Small intestine (tissue), 7 donors: ENCODE measurements at regions not wholly inside any gene's neighbourhood (a gene's known extent, or its start where the extent isn't known, plus 50 kb on each side); places are given as distances from the start of the nearest gene placed in this dataset.

Experiments
- DNase-seq, 2 donors: peaks; one replicate each; pipeline versions ENCODE4 v3.0.0 to v3.0.0-alpha.2; 2013
- FAIRE-seq: peaks from 2 replicates; lab custom pipeline; 2012; peaks lifted over from hg19 to GRCh38; lab: Jason Lieb, UNC
- H3K27ac ChIP-seq, 3 donors: one replicate each; pipeline ENCODE4 v1.5.1; 2013; ENCODE audit warnings: low read length in 2 of 3, mild to moderate bottlenecking in 2 of 3, control low read depth in 1 of 3, inconsistent platforms in 1 of 3, low read depth in 1 of 3, moderate library complexity in 1 of 3
- H3K27me3 ChIP-seq, 3 donors: one replicate each; pipeline ENCODE4 v1.6.1; 2013; ENCODE audit warnings: low read length in 3 of 3, inconsistent platforms in 1 of 3; ENCODE audit not compliant: control insufficient read depth in 3 of 3, insufficient read depth in 3 of 3
- H3K36me3 ChIP-seq, 3 donors: one replicate each; pipeline ENCODE4 v1.6.1; 2013; ENCODE audit warnings: low read length in 3 of 3, inconsistent platforms in 1 of 3, low read depth in 1 of 3, mild to moderate bottlenecking in 1 of 3, moderate library complexity in 1 of 3; ENCODE audit not compliant: control insufficient read depth in 3 of 3, insufficient read depth in 2 of 3
- H3K4me1 ChIP-seq, 3 donors: one replicate each; pipeline ENCODE4 v1.6.1; 2013; ENCODE audit warnings: low read length in 2 of 3, inconsistent platforms in 1 of 3, low read depth in 1 of 3, mild to moderate bottlenecking in 1 of 3, moderate library complexity in 1 of 3; ENCODE audit not compliant: control insufficient read depth in 3 of 3, insufficient read depth in 2 of 3
- H3K4me3 ChIP-seq, 3 donors: one replicate each; pipeline ENCODE4 v1.5.1; 2013; ENCODE audit warnings: low read length in 3 of 3, control low read depth in 1 of 3, inconsistent platforms in 1 of 3, low read depth in 1 of 3, mild to moderate bottlenecking in 1 of 3, moderate library complexity in 1 of 3
- H3K9me3 ChIP-seq, 2 donors: one replicate each; pipeline ENCODE4 v1.6.1; 2013; ENCODE audit warnings: low read depth in 1 of 2, low read length in 1 of 2; ENCODE audit not compliant: control insufficient read depth in 2 of 2, insufficient read depth in 1 of 2
- WGBS, 3 donors: extraction: QIAGEN DNeasy Blood & Tissue Kit; methylation state at CpG; one replicate each; pipeline ENCODE4 v1.1.7; 2013; 5-methylcytosine and 5-hydroxymethylcytosine counted together
- donor health status: healthy with polysubstance abuse.
- donor health status: control.
- donor health status: control.
- donor health status: Bipolar disorder and iron deficiency.
- donor health status: healthy.

- no peaks in the 10 kb centered on the region for H3K9me3 ChIP-seq
- DNase-seq (no peak), FAIRE-seq (no peak)
- no peak overlapping the region for H3K4me3 ChIP-seq
- peaks cover 4 to 62% (median 26%) of the 10 kb centered on the region in 3 donors for H3K27me3 ChIP-seq
- 8 to 24% (median 11%) methylated on average over 3 of the region's 3 CpGs for WGBS, 3 donors
- H3K27ac ChIP-seq: no peak overlapping the region
- no peaks in the 10 kb centered on the region for H3K36me3 ChIP-seq
- H3K4me1 ChIP-seq: no peaks in the 10 kb centered on the region
Observed at GRCh38 chr10:100679327-100679726, 66.1 kb upstream of the PAX2 start.

- H3K36me3 ChIP-seq: no peaks in the 10 kb centered on the region
- no peak overlapping the region for H3K27ac ChIP-seq
- peaks cover 4 to 89% (median 48%) of the 10 kb centered on the region in 3 donors for H3K27me3 ChIP-seq
- H3K4me3 ChIP-seq: no peak overlapping the region
- DNase-seq (no peak), FAIRE-seq (no peak)
- no peaks in the 10 kb centered on the region for H3K4me1 ChIP-seq
- H3K9me3 ChIP-seq: no peaks in the 10 kb centered on the region
- WGBS, 3 donors: 15 to 25% (median 20%) methylated on average over 1 of the region's 1 CpG
Observed at GRCh38 chr10:100683004-100683403, 62.4 kb upstream of the PAX2 start.

DNA sequence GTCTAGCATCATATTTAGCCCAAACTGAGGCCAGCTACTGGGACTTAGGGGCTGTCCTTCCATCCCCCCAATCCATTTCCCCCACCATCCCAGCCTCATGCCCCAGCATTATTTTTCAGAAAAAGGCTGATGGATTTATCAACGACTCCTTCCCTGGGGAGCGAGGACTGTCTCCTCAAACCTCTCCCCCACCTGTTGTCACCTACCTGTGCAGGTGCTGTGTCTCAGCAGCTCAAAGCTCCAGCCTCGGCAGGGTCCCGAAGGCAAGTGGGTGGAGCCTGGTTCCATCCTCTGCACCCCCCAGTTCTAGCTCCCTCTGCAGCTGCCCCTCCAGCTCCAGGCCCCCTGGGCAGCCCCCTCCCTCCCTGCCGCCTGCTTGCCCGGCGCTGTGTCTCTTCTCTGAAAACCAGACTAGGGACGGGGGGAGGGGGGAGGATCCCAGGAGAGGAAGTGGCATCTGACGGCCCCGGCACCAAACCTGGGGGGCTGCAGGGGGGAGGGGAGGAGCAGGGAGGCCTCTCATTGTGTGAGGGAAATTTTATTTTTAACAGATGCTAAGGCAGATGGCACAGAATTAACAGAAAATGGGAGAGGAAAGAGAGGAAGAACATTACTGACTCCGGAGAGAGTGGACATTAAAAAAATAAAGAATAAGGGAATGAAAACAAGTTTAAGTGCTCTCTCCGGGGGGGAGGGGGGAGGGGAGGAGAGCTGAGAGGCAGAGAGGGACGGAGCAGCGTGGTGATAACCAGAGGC, 61.7 kb upstream of the PAX2 start:
- no peak overlapping the region for H3K4me3 ChIP-seq
- H3K9me3 ChIP-seq: no peaks in the 10 kb centered on the region
- FAIRE-seq (no peak), DNase-seq (no peak)
- peaks cover 4 to 91% (median 55%) of the 10 kb centered on the region in 3 donors for H3K27me3 ChIP-seq
- H3K4me1 ChIP-seq: no peaks in the 10 kb centered on the region
- no peaks in the 10 kb centered on the region for H3K36me3 ChIP-seq
- WGBS, 3 donors: 3 to 4% (median 3%) methylated on average over 13 to 14 of the region's 14 CpGs
- no peak overlapping the region for H3K27ac ChIP-seq

- 4 to 9% (median 4%) methylated on average over 9 of the region's 9 CpGs for WGBS, 3 donors
Observed at GRCh38 chr10:100684688-100685235, 60.6 kb upstream of the PAX2 start.

DNA sequence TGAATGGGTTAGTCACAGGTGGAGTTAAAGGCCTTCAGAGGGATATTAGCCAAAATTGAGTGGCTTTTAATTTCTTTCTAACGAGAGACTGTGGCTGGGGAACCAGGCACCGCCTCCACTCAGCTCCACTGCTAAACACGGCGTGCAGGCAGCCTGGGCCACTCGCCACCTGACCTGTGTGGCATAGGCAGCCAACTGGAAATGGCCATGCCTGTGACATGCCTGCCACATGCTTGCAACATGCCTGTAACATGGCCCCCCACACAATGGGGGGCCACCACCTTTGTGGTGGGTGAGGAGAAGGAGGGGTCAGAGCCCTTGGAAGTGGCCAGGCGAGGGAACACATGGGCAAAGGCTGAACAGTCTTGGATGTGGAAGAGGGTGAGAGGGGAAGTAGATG, 60.1 kb upstream of the PAX2 start:
- Histone ChIP-seq H3K4me3 (no peak overlapping the region), H3K27ac (no peak overlapping the region), H3K36me3 (no peaks in the 10 kb centered on the region), H3K27me3 (peaks cover 4 to 90% (median 58%) of the 10 kb centered on the region in 3 donors), H3K4me1 (no peaks in the 10 kb centered on the region), H3K9me3 (no peaks in the 10 kb centered on the region)
- no peak for FAIRE-seq
- no peak for DNase-seq
- 40 to 49% (median 49%) methylated on average over 6 of the region's 6 CpGs for WGBS, 3 donors

More at GRCh38 chr10:100684688-100685235, 60.6 kb upstream of the PAX2 start:
- no peaks in the 10 kb centered on the region for H3K9me3 ChIP-seq
- FAIRE-seq: no peak
- peaks cover 4 to 93% (median 58%) of the 10 kb centered on the region in 3 donors for H3K27me3 ChIP-seq
- H3K36me3 ChIP-seq: no peaks in the 10 kb centered on the region
- H3K27ac ChIP-seq: no peak overlapping the region
- no peak for DNase-seq
- no peak overlapping the region for H3K4me3 ChIP-seq
- no peaks in the 10 kb centered on the region for H3K4me1 ChIP-seq

GRCh38 chr10:100687143-100688003, 58.0 kb upstream of the PAX2 start:
- Histone ChIP-seq H3K27me3 (peaks cover 4 to 90% (median 50%) of the 10 kb centered on the region in 3 donors), H3K36me3 (no peaks in the 10 kb centered on the region), H3K4me3 (no peak overlapping the region), H3K4me1 (no peaks in the 10 kb centered on the region), H3K9me3 (no peaks in the 10 kb centered on the region), H3K27ac (no peak overlapping the region)
- DNase-seq (no peak), FAIRE-seq (no peak)
- WGBS, 3 donors: 12 to 23% (median 21%) methylated on average over 28 of the region's 28 CpGs

DNA sequence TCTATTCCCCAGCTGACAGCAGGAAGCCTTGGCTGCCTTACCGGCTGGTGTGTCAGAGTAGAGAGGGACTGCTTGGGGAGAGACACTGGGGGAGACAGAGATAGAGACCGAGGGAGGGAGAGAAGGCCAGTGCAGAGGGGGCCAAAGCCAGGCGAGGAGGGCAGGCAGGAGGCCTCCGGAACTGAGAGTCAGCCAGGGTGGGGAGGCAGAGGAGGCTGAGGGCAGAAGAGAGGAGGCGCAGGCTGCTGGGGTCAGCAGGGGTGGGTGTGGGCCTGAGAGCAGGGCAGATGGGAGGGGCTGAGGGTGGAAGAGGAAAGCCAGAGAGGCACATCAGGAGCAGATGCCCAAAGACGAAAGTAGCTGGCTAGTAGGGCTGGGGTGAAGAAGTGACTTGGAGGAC, 57.2 kb upstream of the PAX2 start:
- DNase-seq (no peak), FAIRE-seq (no peak)
- Histone ChIP-seq H3K36me3 (no peaks in the 10 kb centered on the region), H3K9me3 (no peaks in the 10 kb centered on the region), H3K27me3 (peaks cover 3 to 85% (median 44%) of the 10 kb centered on the region in 3 donors), H3K4me1 (no peaks in the 10 kb centered on the region), H3K4me3 (no peak overlapping the region), H3K27ac (no peak overlapping the region)
- WGBS, 3 donors: 22 to 30% (median 30%) methylated on average over 6 of the region's 6 CpGs

GRCh38 chr10:100693821-100694220, 51.6 kb upstream of the PAX2 start:
- Histone ChIP-seq H3K4me1 (no peaks in the 10 kb centered on the region), H3K9me3 (no peaks in the 10 kb centered on the region), H3K36me3 (no peaks in the 10 kb centered on the region), H3K27me3 (peaks cover 0 to 48% (median 5%) of the 10 kb centered on the region in 3 donors), H3K4me3 (no peak overlapping the region), H3K27ac (no peak overlapping the region)
- FAIRE-seq: no peak
- no peak for DNase-seq
- 56 to 60% (median 57%) methylated on average over 5 of the region's 5 CpGs for WGBS, 3 donors
